Ureter (tissue), 1 donor: ENCODE measurements at regions not wholly inside any gene's neighbourhood (a gene's known extent, or its start where the extent isn't known, plus 50 kb on each side); places are given as distances from the start of the nearest gene placed in this dataset.
"Not testable (repeated sequence)": the region's sequence is repeated elsewhere in the genome, so short reads cannot be mapped to it uniquely, and the experiment has no call there.

Source experiments
- DNase-seq: peaks from one replicate; pipeline ENCODE4 v3.0.0-alpha.2; 2020; ENCODE audit warnings: low spot score
- donor health status: DM: yes; HTN: yes; CAD: no.

DNA sequence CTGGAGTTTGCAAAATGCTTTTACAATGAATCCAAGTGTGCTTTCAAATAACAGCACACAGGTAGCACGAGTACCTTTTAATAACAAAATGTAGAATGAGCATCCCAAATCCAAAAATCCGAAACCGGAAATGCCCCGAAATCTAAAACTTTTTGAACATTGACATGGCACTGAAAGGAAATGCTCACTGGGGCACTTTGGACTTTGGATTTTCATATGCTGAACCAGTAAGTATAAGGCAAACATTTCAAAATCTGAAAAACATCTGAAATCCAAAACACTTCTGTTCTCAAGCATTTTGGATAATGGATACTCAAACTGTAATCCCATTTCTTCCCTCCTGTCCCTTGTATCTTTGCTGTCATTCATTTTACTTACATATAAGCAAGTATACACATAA is 50.1 kb downstream of the GCNT4 start:
- DNase-seq: no peak

DNA sequence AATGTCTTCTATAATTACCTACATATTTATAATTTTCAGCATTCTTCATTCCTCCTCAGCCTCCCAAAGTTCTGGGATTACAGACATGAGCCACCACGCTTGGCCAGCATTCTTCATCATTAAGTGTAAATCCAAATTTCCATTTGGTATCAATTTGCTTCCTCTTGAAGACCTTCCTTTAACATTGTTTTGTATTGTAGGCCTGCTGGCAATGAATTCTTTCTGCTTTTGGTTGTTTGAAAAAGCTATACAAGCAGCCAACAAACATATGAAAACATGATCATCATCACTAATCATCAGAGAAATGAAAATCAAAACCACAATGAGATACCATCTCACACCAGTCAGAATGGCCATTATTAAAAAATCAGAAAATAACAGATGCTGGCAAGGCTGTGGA is 56.4 kb downstream of the GCNT4 start:
- no peak for DNase-seq

DNA sequence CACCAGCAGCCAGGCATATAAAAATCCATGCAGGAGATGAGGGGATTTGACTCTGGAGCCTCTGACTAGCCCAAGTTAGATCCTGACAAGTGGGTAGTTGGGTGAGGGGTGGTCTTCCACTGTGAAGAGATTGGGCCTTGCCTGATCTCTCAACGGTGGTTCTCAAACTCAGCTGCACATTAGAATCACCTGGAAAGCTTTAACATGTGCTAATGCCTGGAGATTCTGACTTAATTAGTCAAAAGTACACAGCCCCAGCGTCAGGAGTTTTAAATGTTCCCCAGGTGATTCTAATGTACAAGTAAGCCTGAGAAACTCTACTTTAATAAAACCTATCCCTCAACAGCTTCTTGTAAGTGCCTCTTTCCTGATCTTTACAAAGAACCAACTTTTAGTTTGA is 57.5 kb downstream of the GCNT4 start:
- no peak for DNase-seq

DNA sequence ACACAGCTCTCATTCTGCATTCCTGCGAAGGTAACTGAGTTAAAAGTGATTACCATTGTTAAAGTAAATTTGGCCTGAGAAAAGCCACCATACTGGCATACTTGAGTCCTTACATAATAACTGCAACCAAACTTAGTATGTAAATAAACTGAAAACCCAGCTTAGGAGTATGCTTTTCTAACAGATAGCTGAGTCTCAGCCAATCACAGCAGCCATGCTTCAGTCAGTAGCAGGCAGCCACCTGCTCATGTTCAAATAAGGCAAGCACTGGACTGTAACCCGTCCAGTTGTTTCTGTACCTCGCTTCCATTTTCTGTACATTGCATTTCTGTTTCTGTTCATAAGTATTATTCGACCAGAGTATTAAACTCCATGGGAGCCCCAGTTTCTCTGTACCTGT is 58.6 kb downstream of the GCNT4 start:
- DNase-seq: no peak

DNA sequence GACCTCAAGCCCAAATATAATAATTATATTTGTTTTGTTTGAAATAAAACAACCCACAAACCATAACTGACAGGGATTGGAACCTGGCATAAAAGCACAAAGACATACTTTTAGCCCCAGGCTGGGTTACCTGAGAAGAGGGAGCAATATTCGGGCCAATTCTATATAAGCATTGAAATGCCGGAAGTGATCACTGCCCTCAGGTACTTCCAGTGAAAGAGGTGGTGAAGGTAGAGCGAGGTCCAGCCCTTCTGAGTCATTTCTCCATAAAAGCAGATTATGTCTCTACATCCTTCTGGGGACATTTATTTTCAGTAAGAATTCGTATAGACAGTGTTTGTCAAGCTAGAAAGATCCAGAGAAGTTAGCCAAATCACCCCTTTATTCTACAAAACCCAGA is 59.6 kb downstream of the GCNT4 start:
- DNase-seq: no peak

DNA sequence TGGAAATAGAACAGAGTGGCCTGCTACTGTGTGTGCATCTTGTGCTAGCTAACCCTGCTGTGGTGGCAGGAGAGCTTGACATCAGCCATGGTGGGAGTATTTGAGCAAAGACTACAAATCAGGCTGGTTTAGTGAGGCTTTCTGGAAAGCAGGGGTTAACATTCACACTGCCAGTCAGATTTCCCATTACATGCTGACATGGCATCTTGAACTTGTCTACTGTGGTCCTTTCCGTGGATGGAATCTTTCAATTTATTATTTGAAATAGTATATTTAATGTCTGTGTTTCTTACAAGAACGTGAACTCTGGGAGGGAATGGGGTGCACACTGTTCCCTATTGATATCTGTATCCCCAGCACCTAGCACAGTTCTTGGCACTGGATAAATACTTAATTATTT is 60.8 kb downstream of the GCNT4 start:
- DNase-seq: no peak

DNA sequence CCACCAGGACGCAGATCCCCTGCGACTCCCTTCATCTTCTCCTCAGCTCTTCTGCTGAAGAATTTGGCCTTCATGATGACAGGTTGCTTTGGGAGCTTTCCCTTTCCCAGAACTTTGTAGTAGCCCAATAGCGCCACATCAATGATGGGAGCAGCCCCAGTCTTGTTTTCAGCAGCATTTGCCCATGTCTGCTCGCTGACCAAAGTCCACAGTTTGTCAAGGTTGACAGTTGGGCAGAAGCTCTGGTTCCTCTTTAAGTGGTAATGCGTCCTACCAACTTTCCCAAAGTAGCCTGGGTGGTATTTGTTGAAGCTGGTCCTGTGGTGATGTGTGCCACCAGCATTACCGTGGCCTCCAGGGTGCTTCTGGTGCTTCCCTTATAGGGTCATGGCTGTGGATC is 62.2 kb downstream of the GCNT4 start:
- no peak for DNase-seq

DNA sequence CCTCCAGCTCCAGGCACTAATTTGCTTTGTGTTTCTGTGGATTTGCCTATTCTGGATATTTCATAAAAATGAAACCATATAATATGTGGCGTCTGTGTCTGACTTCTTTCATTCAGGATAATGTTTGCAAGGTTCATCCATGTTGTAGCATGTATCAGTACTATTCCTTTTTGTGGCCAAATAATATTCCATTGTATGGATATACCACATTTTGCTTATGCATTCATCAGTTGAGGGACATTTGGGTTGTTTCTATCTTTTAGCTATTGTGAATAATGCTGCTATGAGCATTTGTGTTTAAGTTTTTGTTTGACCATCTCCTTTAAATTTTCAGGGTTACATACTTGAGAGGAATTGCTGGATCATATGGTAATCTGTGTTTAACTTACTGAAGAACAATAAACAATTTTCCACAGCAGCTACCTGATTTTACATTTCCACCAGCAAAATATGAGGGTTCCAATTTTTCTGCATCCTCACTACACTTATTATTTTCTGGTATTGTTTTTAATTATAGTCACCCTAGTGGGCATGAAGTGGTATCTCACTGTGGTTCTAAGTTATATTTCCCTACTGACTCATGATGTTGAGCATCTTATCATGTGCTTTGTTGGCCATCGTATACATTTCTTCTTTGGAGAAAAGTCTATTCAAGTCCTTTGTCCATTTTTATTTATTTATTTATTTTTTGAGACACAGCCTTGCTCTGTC is 63.9 kb downstream of the GCNT4 start:
- DNase-seq: no peak

DNA sequence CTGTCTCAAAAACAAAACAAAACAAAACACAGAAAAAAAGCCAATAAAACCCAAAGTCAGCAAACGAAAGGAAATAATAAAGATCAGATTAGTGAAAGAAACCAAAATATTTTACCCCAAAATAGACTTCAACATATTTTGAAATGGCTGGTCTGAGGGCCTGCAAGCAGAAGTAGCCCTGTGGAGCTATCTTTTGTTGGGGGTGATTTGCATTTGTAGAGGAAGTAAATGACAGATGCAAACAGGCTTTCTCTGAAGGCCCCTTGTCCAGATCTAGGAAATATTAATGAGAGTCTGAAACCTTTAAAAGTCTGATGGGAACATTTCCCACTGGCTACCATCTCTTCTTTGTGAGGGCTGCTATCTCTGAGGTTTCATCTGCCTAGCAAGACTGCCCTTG is 74.0 kb downstream of the GCNT4 start:
- no peak for DNase-seq

DNA sequence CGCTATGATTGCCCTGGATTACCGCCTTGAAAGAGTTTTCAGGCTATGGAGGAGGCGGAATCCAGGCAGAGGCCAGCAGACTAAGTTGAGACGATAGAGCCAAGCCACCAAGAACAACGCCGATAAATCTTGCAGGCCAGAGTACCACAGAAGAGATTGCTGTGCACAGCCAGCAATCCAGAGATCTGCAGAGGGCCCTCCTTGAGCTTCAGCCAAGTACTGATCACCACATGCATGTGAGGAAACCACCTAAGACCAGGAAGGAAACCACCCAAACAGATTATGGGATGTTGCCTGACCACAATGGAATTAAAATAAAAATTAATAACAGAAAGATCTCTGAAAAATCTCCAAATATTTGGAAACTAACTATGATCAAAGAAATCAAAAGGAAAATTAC is 74.9 kb downstream of the GCNT4 start:
- no peak for DNase-seq

DNA sequence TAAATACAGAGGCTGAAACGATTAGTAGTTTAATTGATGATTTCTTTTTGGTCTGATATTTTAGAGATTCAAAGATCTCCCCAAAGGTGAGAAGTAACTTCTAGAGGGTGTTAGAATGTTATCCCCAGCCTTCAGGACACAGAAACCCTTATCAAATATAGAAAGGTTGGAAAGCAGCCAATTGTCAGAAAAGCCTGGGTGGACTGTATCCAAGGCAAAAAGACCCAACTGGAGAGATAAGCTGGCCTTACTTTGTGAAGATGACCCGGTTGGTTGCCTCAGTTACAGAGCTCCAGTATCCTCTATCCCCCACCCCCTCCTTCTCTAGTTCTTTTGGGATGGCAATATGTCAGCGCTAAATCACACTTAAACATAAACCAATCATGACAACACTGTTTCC is 75.7 kb downstream of the GCNT4 start:
- no peak for DNase-seq

DNA sequence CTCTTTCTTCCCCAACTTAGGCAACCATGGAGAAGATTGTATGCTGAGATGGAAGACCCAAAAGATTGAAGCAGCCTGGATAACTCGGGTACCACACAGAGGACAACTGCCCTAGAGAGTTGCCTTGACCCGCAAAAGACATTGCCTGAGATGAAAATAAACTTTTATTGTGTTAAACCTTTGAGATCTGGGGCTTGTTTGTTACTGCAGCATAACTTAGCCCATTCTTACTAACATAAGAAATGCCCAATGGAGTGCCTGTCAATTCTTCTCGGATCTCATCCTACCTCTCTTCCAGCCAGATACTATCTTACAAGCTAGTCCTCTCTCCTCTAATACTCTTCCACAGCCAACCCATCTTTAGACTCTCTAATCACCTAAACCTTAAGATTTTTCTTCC is 76.8 kb downstream of the GCNT4 start:
- DNase-seq: no peak

DNA sequence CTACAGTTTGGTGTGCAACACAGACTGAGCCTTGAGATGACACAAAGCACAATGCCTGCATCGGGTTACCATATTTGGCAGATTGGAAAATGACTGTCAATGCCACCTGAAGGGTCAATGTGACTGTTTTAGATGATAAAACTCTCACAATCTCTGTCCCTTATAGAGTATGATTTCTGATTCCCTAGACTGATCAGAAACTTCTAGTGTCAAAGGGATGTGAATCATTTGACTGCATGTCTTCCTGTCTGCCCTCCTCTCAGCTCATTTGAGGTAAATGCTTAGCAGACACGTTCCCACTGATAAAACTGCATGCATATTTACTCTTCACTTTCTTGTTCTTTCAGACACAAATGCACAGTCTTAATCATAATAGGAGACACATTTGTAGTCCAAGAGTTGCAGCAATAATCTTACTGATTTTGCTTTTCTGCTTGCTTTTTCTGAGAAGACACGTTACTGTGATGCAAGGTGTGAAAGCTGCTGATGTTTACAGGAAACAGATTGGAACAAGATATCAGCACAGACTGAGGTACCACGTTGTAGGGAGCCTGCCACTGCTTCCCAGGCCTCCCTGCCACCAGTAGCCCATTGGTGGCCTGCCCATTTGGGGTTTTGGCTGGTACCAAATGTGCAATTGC is 77.8 kb downstream of the GCNT4 start:
- DNase-seq: no peak

DNA sequence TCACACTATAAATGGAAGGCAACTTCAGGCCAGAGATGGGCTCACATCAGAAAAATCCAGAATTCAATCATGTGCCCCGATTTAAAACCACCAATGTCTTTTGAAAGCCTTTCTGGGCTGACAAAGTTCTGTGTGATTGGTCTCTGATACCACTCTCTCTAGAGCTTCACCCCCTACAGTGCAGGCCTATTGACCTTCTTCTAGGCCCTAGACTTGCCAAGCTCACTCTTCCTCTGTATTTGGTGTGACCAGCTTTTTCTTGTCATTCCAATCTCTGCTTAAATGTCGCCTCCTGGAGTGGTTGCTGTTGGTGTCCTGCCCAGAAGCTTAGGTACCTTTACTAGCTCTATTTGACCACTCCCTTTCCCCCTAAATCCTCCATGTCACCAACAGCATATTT is 78.7 kb downstream of the GCNT4 start:
- DNase-seq: no peak

DNA sequence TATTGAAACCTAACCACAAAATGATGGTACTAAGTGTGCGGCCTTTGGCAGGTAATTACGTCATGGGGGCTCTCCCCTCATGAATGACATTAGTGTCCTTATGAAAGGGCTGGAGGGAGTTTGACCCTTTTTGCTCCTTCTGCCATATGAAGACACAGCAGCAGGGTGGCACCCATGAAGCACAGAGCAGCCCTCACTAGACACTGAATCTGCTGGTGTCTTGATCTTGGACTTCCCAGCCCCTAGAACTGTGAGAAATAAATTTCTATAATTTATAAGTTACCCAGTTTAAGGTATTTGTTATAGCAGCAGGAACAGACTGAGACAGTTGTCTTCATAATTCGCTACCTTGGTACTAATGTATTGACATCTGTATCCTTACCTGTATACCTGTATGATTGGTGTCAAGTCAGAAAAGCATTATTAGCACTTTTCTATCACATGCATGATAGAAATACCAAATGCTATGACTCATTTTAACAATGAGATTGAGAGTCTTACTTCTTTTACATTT is 80.4 kb downstream of the GCNT4 start:
- DNase-seq: no peak

DNA sequence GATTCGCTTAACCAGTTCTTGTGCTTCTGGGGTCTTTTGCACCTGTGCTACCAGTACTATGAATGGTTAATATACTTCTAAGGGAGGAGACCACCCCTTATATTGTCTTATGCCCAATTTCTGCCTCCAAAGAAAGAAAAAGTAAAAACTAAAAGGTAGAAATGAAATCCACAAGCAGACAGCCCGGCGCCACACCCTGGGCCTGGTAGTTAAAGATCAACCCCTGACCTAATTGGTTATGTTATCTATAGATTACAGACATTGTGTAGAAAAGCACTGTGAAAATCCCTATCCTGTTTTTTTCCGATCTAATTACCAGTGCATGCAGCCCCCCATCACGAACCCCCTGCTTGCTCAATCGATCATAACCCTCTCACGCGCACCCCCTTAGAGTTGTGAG is 81.5 kb downstream of the GCNT4 start:
- DNase-seq: not testable (repeated sequence)

DNA sequence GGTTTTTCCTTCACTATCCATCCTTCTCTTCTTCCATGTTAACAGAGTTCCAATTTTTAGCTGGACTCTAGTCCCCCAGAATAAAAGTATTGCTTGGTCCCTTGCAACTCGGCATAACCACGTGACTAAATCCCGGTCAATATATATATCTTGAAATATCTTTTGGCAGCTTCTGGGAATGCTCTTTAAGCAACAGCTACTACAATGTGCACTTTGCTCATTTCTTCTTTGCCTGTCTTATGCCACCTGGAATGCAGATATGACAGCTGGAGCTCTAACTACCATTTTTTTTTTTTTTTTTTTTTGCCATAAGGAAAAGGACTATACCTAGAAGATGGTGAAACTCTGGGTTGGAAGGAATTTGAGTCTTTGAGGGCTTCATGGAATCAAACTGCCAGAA is 82.6 kb downstream of the GCNT4 start:
- DNase-seq: no peak

DNA sequence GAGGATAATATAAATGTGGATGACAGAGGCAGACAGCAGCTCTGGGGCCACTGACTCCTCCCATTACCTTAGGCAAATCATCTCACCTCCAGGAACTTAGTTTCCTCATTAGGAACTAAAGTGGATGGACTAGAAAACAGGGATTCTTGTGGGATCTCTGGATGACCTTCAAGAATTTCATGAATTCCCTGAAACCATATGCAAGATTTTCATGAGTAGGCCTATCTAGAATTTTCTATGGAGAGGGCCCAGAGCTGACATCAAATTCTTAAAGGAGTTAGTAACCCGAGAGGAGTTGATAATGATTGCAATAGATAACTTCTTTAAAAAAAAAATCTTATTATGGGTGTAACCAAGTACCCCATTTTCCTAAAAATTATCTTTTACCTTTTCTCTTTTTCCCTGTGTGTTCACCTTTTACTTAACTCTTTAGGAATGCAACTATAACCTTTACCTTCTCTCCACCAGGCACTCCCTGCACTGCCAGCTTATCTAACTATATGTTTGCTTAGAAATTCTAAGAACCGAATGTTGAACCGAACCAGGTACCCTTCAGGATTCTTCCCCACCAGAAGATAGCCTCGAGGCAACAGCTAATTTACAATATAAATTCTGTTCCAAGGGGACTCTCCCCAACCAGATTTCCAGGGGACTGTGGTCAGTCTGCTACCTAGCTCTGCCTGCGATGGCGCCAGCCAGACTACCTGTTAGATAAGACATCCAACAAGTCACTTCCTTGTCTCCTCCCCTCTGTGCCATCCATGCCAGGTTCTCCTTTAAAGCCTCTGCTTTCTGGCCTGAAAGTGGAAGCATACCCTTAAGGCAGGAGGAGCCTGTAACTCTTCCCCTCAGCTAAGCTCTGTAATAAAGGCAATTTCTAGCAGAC is 86.0 kb downstream of the GCNT4 start:
- no peak for DNase-seq

DNA sequence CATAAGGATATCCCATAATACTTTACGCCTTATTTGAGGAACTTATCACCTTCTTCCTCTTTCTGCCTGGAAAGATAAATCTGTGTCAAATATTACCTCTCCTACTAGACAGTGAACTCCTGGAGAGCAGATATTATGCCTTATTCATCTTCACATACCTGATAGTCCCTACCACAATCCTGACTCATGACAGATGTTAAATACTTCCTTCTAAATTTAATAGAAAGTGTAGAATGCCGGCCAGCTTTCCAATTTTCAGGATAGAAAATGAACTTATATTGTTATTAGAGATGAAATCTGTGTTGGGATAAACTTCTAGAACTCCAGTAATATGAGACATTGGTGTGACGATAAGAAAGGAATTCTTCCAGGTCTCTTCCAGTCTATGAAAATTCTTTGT is 89.0 kb downstream of the GCNT4 start:
- no peak for DNase-seq

DNA sequence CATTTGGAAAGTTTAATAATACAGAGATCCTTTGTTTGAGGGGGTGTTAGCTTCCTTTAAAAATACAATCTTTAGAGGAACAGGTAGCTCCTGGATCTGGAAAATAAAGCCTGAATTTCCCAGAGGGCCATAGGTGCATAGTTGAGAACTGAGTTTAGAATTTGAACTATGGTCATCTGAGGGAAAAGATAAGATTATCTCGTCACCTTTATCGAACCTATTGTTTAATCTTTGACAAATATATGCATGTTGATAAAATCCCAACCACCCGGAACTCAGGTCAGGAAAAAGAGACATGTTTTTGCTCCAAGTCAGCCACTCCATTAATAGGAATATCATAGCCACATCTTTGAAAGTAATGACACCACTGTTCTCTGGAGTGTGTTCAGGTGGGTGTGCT is 91.7 kb upstream of the FAM169A start:
- no peak for DNase-seq

DNA sequence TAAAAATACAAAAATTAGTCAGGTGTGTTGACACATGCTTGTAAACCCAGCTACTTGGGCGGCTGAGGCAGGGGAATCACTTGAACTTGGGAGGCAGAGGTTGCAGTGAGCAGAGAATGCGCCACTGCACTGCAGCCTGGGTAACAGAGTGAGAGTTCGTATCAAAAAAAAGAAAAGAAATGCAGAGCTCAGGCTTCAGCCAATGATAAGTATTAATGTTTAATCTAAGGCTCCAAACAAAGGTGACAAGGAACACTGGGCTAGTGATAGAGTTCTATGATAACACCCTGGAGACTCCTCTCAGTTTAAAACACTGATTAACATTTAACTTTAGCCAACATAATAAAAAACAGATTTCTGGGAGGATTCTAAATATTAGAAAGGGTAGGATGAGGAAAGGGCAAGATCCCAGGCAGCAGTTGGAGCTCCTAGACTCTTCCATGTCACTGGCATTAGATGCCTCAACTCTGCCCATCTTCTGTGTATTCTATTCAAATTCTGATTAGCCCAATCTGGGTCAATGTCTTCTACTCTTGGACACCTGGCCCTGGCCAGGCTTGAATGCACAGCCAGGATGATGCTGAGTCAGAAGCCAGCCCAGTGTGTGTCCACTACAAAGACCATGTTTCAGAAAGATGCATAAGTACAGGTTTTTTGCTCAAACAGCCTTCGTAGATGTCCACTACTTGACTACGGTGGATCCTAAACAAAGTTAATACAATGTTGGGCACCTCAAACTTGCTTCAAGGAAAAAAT is 91.0 kb upstream of the FAM169A start:
- DNase-seq: no peak

DNA sequence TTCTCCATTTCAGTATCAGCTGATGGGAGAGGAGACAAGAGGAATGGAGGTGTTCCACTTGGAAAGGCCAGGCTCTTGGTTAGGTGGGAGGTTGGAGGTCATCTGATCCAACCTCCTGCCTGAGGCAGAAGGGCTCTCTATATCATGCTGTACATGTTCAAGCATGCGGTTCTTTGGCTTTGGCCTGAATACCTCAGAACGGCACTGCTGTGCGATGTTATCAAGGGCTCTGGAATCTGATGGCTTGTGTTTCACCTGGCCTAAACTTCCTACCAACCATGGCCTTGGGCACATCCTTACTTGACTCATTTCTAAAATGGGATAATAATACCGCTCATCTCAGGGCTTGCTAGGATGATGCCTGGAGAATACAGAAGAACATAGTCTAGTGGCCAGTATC is 90.1 kb upstream of the FAM169A start:
- DNase-seq: peak; percentile 58
